GM12875 (cell line): ENCODE measurements at regions not wholly inside any gene's neighbourhood (a gene's known extent, or its start where the extent isn't known, plus 50 kb on each side); places are given as distances from the start of the nearest gene placed in this dataset.

ENCODE experiments used
- H3K4me3 ChIP-seq: one replicate; pipeline ENCODE4 v1.5.1; 2011; ENCODE audit warnings: low read depth, low read length, control low read depth
- CTCF ChIP-seq: IDR thresholded peaks from 2 replicates; pipeline ENCODE4 v1.5.1; 2011; ENCODE audit warnings: low read depth, mild to moderate bottlenecking, control low read depth, inconsistent platforms, low read length, moderate library complexity, borderline replicate concordance; ENCODE audit not compliant: insufficient read depth

GRCh38 chr13:79777504-79777903 is 296.5 kb downstream of the NDFIP2 start:
- H3K4me3 ChIP-seq, result no peak overlapping the region
- TF ChIP-seq CTCF, result no peak

- no peak for TF ChIP-seq CTCF
- H3K4me3 ChIP-seq, result no peak overlapping the region
Observed at GRCh38 chr13:79776531-79777295, 295.8 kb downstream of the NDFIP2 start.

- peak; percentile 51 for TF ChIP-seq CTCF
- H3K4me3 ChIP-seq, result no peak overlapping the region
Observed at GRCh38 chr13:79775830-79776229, 294.9 kb downstream of the NDFIP2 start.

- H3K4me3 ChIP-seq, result no peak overlapping the region
- TF ChIP-seq CTCF, result no peak
Observed at GRCh38 chr13:79772811-79773210, 291.9 kb downstream of the NDFIP2 start.

- no peak overlapping the region for H3K4me3 ChIP-seq
- no peak for TF ChIP-seq CTCF
Observed at GRCh38 chr13:79771493-79771892, 290.5 kb downstream of the NDFIP2 start.

- no peak overlapping the region for H3K4me3 ChIP-seq
- no peak for TF ChIP-seq CTCF
Observed at GRCh38 chr13:79770056-79770455, 289.1 kb downstream of the NDFIP2 start.

- TF ChIP-seq CTCF, result no peak
- no peak overlapping the region for H3K4me3 ChIP-seq
Observed at GRCh38 chr13:79767126-79767525, 286.2 kb downstream of the NDFIP2 start.
